ENCODE measurements at regions not wholly inside any gene's neighbourhood (a gene's known extent, or its start where the extent isn't known, plus 50 kb on each side); places are given as distances from the start of the nearest gene placed in this dataset.
"Not testable (repeated sequence)": the region's sequence is repeated elsewhere in the genome, so short reads cannot be mapped to it uniquely, and the experiment has no call there.

DNA sequence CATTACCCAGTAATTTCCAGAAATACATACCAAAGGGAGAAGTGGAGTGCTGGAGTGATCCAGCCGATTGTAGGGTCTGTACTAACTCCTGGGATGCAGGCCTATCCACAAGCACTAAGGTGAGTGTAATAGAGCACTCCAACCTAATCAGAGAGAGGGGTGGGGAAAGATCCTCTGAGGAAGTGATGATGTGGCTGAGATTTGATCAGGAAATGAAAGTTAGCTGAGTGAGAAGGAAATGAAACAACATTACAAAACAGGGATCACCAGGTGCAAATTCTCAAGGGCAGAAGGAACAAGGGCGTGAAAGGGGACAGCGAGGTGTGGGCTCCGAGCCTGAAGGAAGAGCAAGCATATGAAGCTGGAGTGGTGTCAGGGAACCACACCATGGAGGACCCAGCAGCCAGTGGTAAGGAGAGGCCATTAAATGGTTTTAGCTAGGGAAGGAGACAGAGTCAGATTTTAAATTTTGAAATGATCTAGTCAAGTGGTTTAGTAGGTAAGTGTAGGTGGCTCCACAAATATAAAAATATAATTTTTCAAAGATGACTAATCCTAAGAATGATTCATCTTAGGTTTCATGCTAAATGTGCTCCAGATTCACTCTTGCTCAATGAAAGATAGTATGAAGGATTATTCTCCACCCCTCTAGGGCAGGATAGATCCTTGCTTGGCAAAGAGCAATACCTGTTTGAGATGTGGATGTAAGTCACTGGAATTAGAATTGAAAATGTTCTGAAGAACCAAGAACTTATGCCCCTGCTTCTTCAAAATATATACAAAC is 348.7 kb downstream of the TBL1XR1 start:
- no peaks in the 10 kb centered on the region for H3K27me3 Mint-ChIP-seq (ENCODE audit: low read depth)
- H3K4me1 Mint-ChIP-seq, result no peaks in the 10 kb centered on the region
- TF ChIP-seq, protein P1, sequence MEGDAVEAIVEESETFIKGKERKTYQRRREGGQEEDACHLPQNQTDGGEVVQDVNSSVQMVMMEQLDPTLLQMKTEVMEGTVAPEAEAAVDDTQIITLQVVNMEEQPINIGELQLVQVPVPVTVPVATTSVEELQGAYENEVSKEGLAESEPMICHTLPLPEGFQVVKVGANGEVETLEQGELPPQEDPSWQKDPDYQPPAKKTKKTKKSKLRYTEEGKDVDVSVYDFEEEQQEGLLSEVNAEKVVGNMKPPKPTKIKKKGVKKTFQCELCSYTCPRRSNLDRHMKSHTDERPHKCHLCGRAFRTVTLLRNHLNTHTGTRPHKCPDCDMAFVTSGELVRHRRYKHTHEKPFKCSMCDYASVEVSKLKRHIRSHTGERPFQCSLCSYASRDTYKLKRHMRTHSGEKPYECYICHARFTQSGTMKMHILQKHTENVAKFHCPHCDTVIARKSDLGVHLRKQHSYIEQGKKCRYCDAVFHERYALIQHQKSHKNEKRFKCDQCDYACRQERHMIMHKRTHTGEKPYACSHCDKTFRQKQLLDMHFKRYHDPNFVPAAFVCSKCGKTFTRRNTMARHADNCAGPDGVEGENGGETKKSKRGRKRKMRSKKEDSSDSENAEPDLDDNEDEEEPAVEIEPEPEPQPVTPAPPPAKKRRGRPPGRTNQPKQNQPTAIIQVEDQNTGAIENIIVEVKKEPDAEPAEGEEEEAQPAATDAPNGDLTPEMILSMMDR (conservative IDR thresholded peaks at IDR 0.05), result no peak
- H3K27ac Mint-ChIP-seq (ENCODE audit: unreplicated experiment), result no peak overlapping the region
- no peaks in the 10 kb centered on the region for H3K9me3 Mint-ChIP-seq
- DNase-seq (ENCODE audit: low read depth, low spot score), result no peak
- no peaks in the 10 kb centered on the region for H3K36me3 Mint-ChIP-seq (ENCODE audit: low read depth)
- H3K4me3 Mint-ChIP-seq, result no peak overlapping the region

GRCh38 chr3:176842914-176843313 is 354.4 kb downstream of the TBL1XR1 start:
- H3K9me3 Mint-ChIP-seq, result no peaks in the 10 kb centered on the region
- TF ChIP-seq, protein P1 (conservative IDR thresholded peaks at IDR 0.05), result no peak
- H3K4me3 Mint-ChIP-seq, result no peak overlapping the region
- no peaks in the 10 kb centered on the region for H3K4me1 Mint-ChIP-seq
- no peak overlapping the region for H3K27ac Mint-ChIP-seq (ENCODE audit: unreplicated experiment)
- no peaks in the 10 kb centered on the region for H3K36me3 Mint-ChIP-seq (ENCODE audit: low read depth)
- DNase-seq (ENCODE audit: low read depth, low spot score), result no peak
- no peaks in the 10 kb centered on the region for H3K27me3 Mint-ChIP-seq (ENCODE audit: low read depth)

GRCh38 chr3:176840641-176841286 is 356.5 kb downstream of the TBL1XR1 start:
- Mint-ChIP-seq H3K4me3 (no peak overlapping the region), H3K27me3 (ENCODE audit: low read depth) (no peaks in the 10 kb centered on the region), H3K4me1 (no peaks in the 10 kb centered on the region), H3K9me3 (no peaks in the 10 kb centered on the region), H3K36me3 (ENCODE audit: low read depth) (no peaks in the 10 kb centered on the region), H3K27ac (ENCODE audit: unreplicated experiment) (no peak overlapping the region)
- DNase-seq (ENCODE audit: low read depth, low spot score), result no peak
- TF ChIP-seq, protein P1 (conservative IDR thresholded peaks at IDR 0.05), result no peak

DNA sequence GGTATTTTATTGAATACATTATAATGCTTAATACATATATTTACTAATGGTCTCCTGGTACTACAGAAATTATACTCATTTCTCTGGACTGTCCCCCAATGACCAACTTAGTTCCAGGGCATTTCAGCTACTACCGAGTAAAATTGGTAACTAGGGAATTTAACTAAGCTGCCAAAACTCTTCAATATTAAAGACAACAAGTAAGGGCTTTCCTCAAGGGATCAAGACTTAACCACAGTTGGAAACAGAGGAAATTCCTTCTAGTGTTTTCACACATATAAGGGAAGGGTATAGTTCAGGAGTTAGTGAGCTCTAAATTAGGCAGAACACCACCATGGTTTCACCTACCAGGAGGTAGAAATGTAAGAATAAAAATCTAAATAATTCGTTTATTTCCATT is 357.4 kb downstream of the TBL1XR1 start:
- no peak for DNase-seq (ENCODE audit: low read depth, low spot score)
- no peaks in the 10 kb centered on the region for H3K36me3 Mint-ChIP-seq (ENCODE audit: low read depth)
- no peaks in the 10 kb centered on the region for H3K4me1 Mint-ChIP-seq
- TF ChIP-seq, protein P1 (conservative IDR thresholded peaks at IDR 0.05), result no peak
- H3K4me3 Mint-ChIP-seq, result no peak overlapping the region
- H3K27me3 Mint-ChIP-seq (ENCODE audit: low read depth), result no peaks in the 10 kb centered on the region
- H3K27ac Mint-ChIP-seq (ENCODE audit: unreplicated experiment), result no peak overlapping the region
- no peaks in the 10 kb centered on the region for H3K9me3 Mint-ChIP-seq

DNA sequence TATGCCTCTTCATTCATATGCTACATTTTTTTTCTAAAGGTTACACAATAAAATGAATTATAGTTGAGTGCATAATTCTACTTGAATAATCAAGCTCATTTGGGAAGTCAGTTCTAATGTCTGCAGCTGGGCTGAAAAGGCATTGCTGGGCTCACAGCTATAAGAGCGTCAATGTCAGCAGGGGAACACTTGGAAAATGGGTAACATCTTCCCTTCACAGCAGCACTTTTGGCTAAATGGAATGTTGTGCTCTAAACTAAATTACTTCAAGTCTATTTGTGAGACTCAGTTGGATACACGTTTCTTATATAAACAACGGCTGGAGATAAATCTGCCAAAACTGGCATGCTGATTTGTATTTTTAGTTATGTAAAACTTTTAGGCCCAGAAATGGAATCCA is 357.8 kb downstream of the TBL1XR1 start:
- H3K27ac Mint-ChIP-seq (ENCODE audit: unreplicated experiment), result no peak overlapping the region
- H3K4me3 Mint-ChIP-seq, result no peak overlapping the region
- no peak for DNase-seq (ENCODE audit: low read depth, low spot score)
- no peaks in the 10 kb centered on the region for H3K27me3 Mint-ChIP-seq (ENCODE audit: low read depth)
- no peaks in the 10 kb centered on the region for H3K9me3 Mint-ChIP-seq
- TF ChIP-seq, protein P1 (conservative IDR thresholded peaks at IDR 0.05), result no peak
- H3K36me3 Mint-ChIP-seq (ENCODE audit: low read depth), result no peaks in the 10 kb centered on the region
- no peaks in the 10 kb centered on the region for H3K4me1 Mint-ChIP-seq

GRCh38 chr3:176827244-176827643 is 370.0 kb downstream of the TBL1XR1 start:
- not testable (repeated sequence) for DNase-seq (ENCODE audit: low read depth, low spot score); H3K27ac Mint-ChIP-seq (ENCODE audit: unreplicated experiment); H3K4me1 Mint-ChIP-seq; H3K9me3 Mint-ChIP-seq; H3K36me3 Mint-ChIP-seq (ENCODE audit: low read depth); H3K4me3 Mint-ChIP-seq; H3K27me3 Mint-ChIP-seq (ENCODE audit: low read depth)

Measured in neural crest cell (in vitro differentiated cells).